Lung (tissue), 11 donors: ENCODE measurements at regions not wholly inside any gene's neighbourhood (a gene's known extent, or its start where the extent isn't known, plus 50 kb on each side); places are given as distances from the start of the nearest gene placed in this dataset.

Experiments used
- ATAC-seq: fragments of 200-7000 bp; cut with Tn5 transposase; one replicate; pipeline ENCODE4 v1.9.1; 2020; ENCODE audit warnings: moderate number of reproducible peaks; ENCODE audit not compliant: insufficient read depth, low FRiP score
- DNase-seq, 3 donors: peaks; one replicate each; pipeline ENCODE4 v3.0.0-alpha.2; 2013 to 2017
- H3K27ac ChIP-seq, 2 donors: one replicate each; pipeline ENCODE4 v1.5.1; 2013; ENCODE audit warnings: mild to moderate bottlenecking in 2 of 2, moderate library complexity in 2 of 2, control low read depth in 1 of 2, inconsistent platforms in 1 of 2, low read depth in 1 of 2, low read length in 1 of 2
- H3K27me3 ChIP-seq, 3 donors: one replicate each; pipeline ENCODE4 v1.5.1; 2013; ENCODE audit warnings: low read length in 2 of 3; ENCODE audit not compliant: control insufficient read depth in 3 of 3, insufficient read depth in 3 of 3
- H3K36me3 ChIP-seq, 4 donors: one replicate each; pipeline ENCODE4 v1.5.1; 2013; ENCODE audit warnings: low read length in 4 of 4, mild to moderate bottlenecking in 1 of 4, moderate library complexity in 1 of 4; ENCODE audit not compliant: control insufficient read depth in 4 of 4, insufficient read depth in 4 of 4
- H3K4me1 ChIP-seq, 5 donors: one replicate each; pipeline ENCODE4 v1.5.1; 2013; ENCODE audit warnings: low read length in 5 of 5, mild to moderate bottlenecking in 2 of 5, moderate library complexity in 1 of 5; ENCODE audit not compliant: control insufficient read depth in 5 of 5, insufficient read depth in 5 of 5
- H3K4me3 ChIP-seq: one replicate; pipeline ENCODE4 v1.5.1; 2013; ENCODE audit warnings: mild to moderate bottlenecking, control low read depth, moderate library complexity
- H3K9ac ChIP-seq, 2 donors: one replicate each; pipeline ENCODE4 v1.5.1; 2013; ENCODE audit warnings: low read length in 2 of 2, control low read depth in 1 of 2; ENCODE audit not compliant: insufficient read depth in 1 of 2
- H3K9me3 ChIP-seq, 4 donors: one replicate each; pipeline ENCODE4 v1.5.1; 2013; ENCODE audit warnings: low read length in 3 of 4, mild to moderate bottlenecking in 1 of 4, moderate library complexity in 1 of 4; ENCODE audit not compliant: control insufficient read depth in 4 of 4, insufficient read depth in 3 of 4
- WGBS, 2 donors: extraction: QIAGEN DNeasy Blood & Tissue Kit; methylation state at CpG; one replicate each; pipeline ENCODE4 v1.1.7; 2013; 5-methylcytosine and 5-hydroxymethylcytosine counted together
- TF ChIP-seq, protein P1 (sequence below): IDR thresholded peaks from 2 replicates; pipeline ENCODE4 v1.5.1; 2012; ENCODE audit warnings: mild to moderate bottlenecking; ENCODE audit errors: control extremely low read depth, extremely low read depth
- donor health status: control.
- donor health status: control.
- donor health status: Bipolar disorder and iron deficiency.
- donor health status: healthy.
- donor health status: DM: yes; HTN: yes; CAD: no.

DNA sequence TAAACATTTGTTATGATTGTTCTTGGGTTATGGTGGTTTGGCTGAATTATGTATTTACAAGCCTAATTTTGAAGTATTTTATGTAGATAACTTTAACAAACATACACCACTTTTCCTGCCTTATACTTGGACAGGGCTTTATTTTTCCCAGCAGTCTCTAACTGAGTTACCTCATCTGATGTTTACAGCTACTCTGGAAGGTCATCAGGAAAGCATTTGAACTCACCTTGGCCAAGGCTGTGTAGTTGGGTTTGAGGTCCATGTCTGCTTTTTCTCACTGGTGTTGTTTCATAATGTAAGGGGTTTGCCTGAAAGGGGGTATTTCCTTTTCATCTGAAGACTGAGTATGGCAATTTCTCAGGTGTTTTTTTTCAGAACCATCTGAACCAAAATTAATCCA is 193.5 kb downstream of the RWDD3 start:
- no peak overlapping the region for H3K27ac ChIP-seq
- H3K9ac ChIP-seq, result no peak overlapping the region
- H3K4me1 ChIP-seq, result peaks cover 0 to 1% (median 0%) of the 10 kb centered on the region in 5 donors
- DNase-seq, result no peak
- H3K9me3 ChIP-seq, result no peaks in the 10 kb centered on the region
- H3K36me3 ChIP-seq, result no peaks in the 10 kb centered on the region
- TF ChIP-seq, protein P1, sequence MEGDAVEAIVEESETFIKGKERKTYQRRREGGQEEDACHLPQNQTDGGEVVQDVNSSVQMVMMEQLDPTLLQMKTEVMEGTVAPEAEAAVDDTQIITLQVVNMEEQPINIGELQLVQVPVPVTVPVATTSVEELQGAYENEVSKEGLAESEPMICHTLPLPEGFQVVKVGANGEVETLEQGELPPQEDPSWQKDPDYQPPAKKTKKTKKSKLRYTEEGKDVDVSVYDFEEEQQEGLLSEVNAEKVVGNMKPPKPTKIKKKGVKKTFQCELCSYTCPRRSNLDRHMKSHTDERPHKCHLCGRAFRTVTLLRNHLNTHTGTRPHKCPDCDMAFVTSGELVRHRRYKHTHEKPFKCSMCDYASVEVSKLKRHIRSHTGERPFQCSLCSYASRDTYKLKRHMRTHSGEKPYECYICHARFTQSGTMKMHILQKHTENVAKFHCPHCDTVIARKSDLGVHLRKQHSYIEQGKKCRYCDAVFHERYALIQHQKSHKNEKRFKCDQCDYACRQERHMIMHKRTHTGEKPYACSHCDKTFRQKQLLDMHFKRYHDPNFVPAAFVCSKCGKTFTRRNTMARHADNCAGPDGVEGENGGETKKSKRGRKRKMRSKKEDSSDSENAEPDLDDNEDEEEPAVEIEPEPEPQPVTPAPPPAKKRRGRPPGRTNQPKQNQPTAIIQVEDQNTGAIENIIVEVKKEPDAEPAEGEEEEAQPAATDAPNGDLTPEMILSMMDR, result no peak
- ATAC-seq, result no peak
- no peaks in the 10 kb centered on the region for H3K27me3 ChIP-seq
- H3K4me3 ChIP-seq, result no peak overlapping the region

DNA sequence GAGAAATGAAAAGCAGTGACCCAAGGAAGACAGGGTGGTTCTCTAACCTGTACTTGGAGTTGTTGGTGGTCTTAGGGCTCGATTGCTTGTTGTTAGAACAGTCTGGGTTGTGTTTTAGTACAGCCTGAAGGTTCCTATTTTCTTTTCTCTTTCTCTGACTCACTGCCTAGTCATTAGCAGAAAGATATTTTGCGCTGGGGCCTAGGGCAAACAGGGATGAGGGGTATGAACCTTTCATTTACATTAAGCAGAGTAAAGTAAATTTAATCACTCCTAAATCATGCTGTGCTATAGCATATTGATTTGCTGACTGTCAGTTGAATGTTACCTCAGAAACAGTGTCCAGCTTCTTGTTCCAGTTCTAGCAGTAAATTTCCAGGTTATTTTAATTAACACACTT is 197.2 kb downstream of the RWDD3 start:
- 68 to 69% methylated on average over 2 of the region's 2 CpGs for WGBS, 2 donors
- Histone ChIP-seq H3K27me3 (no peaks in the 10 kb centered on the region), H3K27ac (no peak overlapping the region), H3K36me3 (no peaks in the 10 kb centered on the region), H3K9me3 (peaks cover 0 to 2% (median 0%) of the 10 kb centered on the region in 4 donors), H3K4me1 (peaks cover 0 to under 1% (median 0%) of the 10 kb centered on the region in 5 donors), H3K4me3 (no peak overlapping the region), H3K9ac (no peak overlapping the region)
- ATAC-seq (no peak), DNase-seq (no peak)
- TF ChIP-seq, protein P1, result no peak

- TF ChIP-seq, protein P1, result no peak
- peaks cover 0 to 4% (median 0%) of the 10 kb centered on the region in 4 donors for H3K9me3 ChIP-seq
- no peak overlapping the region for H3K9ac ChIP-seq
- no peak overlapping the region for H3K4me3 ChIP-seq
- no peaks in the 10 kb centered on the region for H3K27me3 ChIP-seq
- H3K27ac ChIP-seq, result no peak overlapping the region
- H3K36me3 ChIP-seq, result no peaks in the 10 kb centered on the region
- DNase-seq (no peak), ATAC-seq (no peak)
- H3K4me1 ChIP-seq, result peaks cover 0 to 3% (median 0%) of the 10 kb centered on the region in 5 donors
- 79 to 91% methylated on average over 3 of the region's 3 CpGs for WGBS, 2 donors
Observed at GRCh38 chr1:95435611-95436010, 201.6 kb downstream of the RWDD3 start.

DNA sequence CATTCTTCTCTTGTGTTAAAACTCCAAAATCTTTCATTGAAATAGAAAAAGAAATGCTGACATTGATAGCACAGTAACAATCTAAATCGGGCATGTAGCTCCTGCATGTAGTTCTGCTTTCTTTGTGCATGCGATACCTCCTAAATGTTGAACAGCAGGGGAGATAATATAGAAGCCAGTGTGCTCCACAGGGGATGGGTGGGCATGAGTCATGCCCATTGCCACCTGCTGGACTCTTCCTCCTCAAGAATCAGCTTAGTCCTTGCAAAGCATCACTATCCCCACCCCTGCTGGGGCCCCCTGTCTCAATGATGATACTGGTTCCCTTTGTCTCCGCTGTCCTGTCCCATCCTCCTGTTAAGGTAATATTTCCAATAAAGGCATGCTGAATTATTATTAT is 203.0 kb downstream of the RWDD3 start:
- Histone ChIP-seq H3K27ac (no peak overlapping the region), H3K9ac (no peak overlapping the region), H3K9me3 (peaks cover 0 to 4% (median 0%) of the 10 kb centered on the region in 4 donors), H3K36me3 (no peaks in the 10 kb centered on the region), H3K4me1 (peaks cover 0 to 8% (median 0%) of the 10 kb centered on the region in 5 donors), H3K4me3 (no peak overlapping the region), H3K27me3 (no peaks in the 10 kb centered on the region)
- 69 to 73% methylated on average over 3 of the region's 3 CpGs for WGBS, 2 donors
- DNase-seq (no peak), ATAC-seq (no peak)
- TF ChIP-seq, protein P1, result no peak
